Endodermal cell (in vitro differentiated cells): ENCODE measurements at regions not wholly inside any gene's neighbourhood (a gene's known extent, or its start where the extent isn't known, plus 50 kb on each side); places are given as distances from the start of the nearest gene placed in this dataset.
"Not testable (repeated sequence)": the region's sequence is repeated elsewhere in the genome, so short reads cannot be mapped to it uniquely, and the experiment has no call there.

Experiments
- DNase-seq: peaks from one replicate; pipeline ENCODE4 v3.0.0-alpha.2; 2017
- H3K27ac ChIP-seq: 2 replicates; pipeline ENCODE4 v1.5.1; 2013; ENCODE audit warnings: mild to moderate bottlenecking, low read depth, low read length, moderate library complexity
- H3K27me3 ChIP-seq: 2 replicates; pipeline ENCODE4 v1.6.1; 2013; ENCODE audit warnings: mild to moderate bottlenecking, low read length, moderate library complexity; ENCODE audit not compliant: insufficient read depth, control insufficient read depth, poor library complexity, severe bottlenecking
- H3K36me3 ChIP-seq: 2 replicates; pipeline ENCODE4 v1.7.0; 2013; ENCODE audit warnings: mild to moderate bottlenecking, low read length, moderate library complexity; ENCODE audit not compliant: control insufficient read depth, insufficient read depth
- H3K4me1 ChIP-seq: one replicate; pipeline ENCODE4 v1.7.0; 2013; ENCODE audit warnings: low read length; ENCODE audit not compliant: control insufficient read depth, insufficient read depth
- H3K4me3 ChIP-seq: 2 replicates; pipeline ENCODE4 v1.5.1; 2013; ENCODE audit warnings: mild to moderate bottlenecking, low read length, moderate library complexity
- H3K9ac ChIP-seq: 2 replicates; pipeline ENCODE4 v1.6.1; 2013; ENCODE audit warnings: mild to moderate bottlenecking, low read length, moderate library complexity; ENCODE audit not compliant: poor library complexity, severe bottlenecking; ENCODE audit errors: extremely low read depth
- H3K9me3 ChIP-seq: 2 replicates; pipeline ENCODE4 v1.6.1; 2013; ENCODE audit warnings: mild to moderate bottlenecking, low read length, moderate library complexity; ENCODE audit not compliant: control insufficient read depth
- H3K27ac Mint-ChIP-seq: 2 replicates; pipeline ENCODE4 v1.8.0; 2020; ENCODE audit warnings: mixed read lengths
- H3K27me3 Mint-ChIP-seq: 2 replicates; pipeline ENCODE4 v1.8.0; 2021; ENCODE audit warnings: mild to moderate bottlenecking, mixed read lengths; ENCODE audit not compliant: insufficient read depth
- H3K36me3 Mint-ChIP-seq: 2 replicates; pipeline ENCODE4 v1.8.0; 2020; ENCODE audit warnings: low read depth, mixed read lengths
- H3K4me1 Mint-ChIP-seq: 2 replicates; pipeline ENCODE4 v1.8.0; 2020; ENCODE audit warnings: mixed read lengths
- H3K4me3 Mint-ChIP-seq: 2 replicates; pipeline ENCODE4 v1.8.0; 2020; ENCODE audit warnings: mild to moderate bottlenecking, moderate library complexity, mixed read lengths
- H3K9me3 Mint-ChIP-seq: 2 replicates; pipeline ENCODE4 v1.8.0; 2020; ENCODE audit warnings: mild to moderate bottlenecking, mixed read lengths
- WGBS, 2 experiments: methylation state at CpG; one replicate each; pipeline versions ENCODE4 v1.1.5 to v1.1.7; 2013; ENCODE audit warnings: missing lambda C conversion rate in 2 of 2, mixed read lengths in 1 of 2; ENCODE audit not compliant: insufficient coverage in 1 of 2, insufficient read length in 1 of 2; 5-methylcytosine and 5-hydroxymethylcytosine counted together

- H3K27ac ChIP-seq, H3K9me3 Mint-ChIP-seq, H3K4me3 ChIP-seq, H3K36me3 ChIP-seq, H3K27me3 ChIP-seq, H3K9ac ChIP-seq, H3K4me1 Mint-ChIP-seq, H3K27me3 Mint-ChIP-seq, H3K27ac Mint-ChIP-seq, H3K4me3 Mint-ChIP-seq, H3K4me1 ChIP-seq, H3K9me3 ChIP-seq, H3K36me3 Mint-ChIP-seq, DNase-seq: not testable (repeated sequence)
- WGBS, 2 experiments: no CpG with 5 or more reads among the region's 3 CpGs
These were observed 3964.9 kb upstream of the TPTE start for GRCh38 chr21:6556516-6556915.

- H3K4me3 ChIP-seq, H3K4me3 Mint-ChIP-seq, H3K9me3 Mint-ChIP-seq, H3K9ac ChIP-seq, H3K9me3 ChIP-seq, H3K27ac Mint-ChIP-seq, H3K27me3 Mint-ChIP-seq, H3K27me3 ChIP-seq, H3K36me3 Mint-ChIP-seq, H3K36me3 ChIP-seq, H3K4me1 ChIP-seq, DNase-seq, H3K27ac ChIP-seq, H3K4me1 Mint-ChIP-seq: not testable (repeated sequence)
- WGBS, 2 experiments: no CpG with 5 or more reads among the region's 14 CpGs
These were observed 3964.0 kb upstream of the TPTE start for GRCh38 chr21:6557415-6557814.

- not testable (repeated sequence) for H3K27ac Mint-ChIP-seq, H3K9ac ChIP-seq, H3K27ac ChIP-seq, H3K9me3 ChIP-seq, H3K4me1 ChIP-seq, H3K9me3 Mint-ChIP-seq, H3K36me3 ChIP-seq, H3K4me1 Mint-ChIP-seq, H3K27me3 ChIP-seq, DNase-seq, H3K36me3 Mint-ChIP-seq, H3K4me3 ChIP-seq, H3K4me3 Mint-ChIP-seq, H3K27me3 Mint-ChIP-seq
- WGBS, 2 experiments: no CpG with 5 or more reads among the region's 10 CpGs
These were observed 3960.2 kb upstream of the TPTE start for GRCh38 chr21:6561168-6561567.

- not testable (repeated sequence) for H3K4me1 Mint-ChIP-seq, H3K9ac ChIP-seq, H3K27ac ChIP-seq, H3K4me3 Mint-ChIP-seq, H3K27me3 Mint-ChIP-seq, H3K27me3 ChIP-seq, H3K4me1 ChIP-seq, DNase-seq, H3K9me3 Mint-ChIP-seq, H3K27ac Mint-ChIP-seq, H3K36me3 Mint-ChIP-seq, H3K4me3 ChIP-seq, H3K9me3 ChIP-seq, H3K36me3 ChIP-seq
- no CpG with 5 or more reads among the region's 9 CpGs for WGBS, 2 experiments
These were observed 3959.8 kb upstream of the TPTE start for GRCh38 chr21:6561578-6561977.

DNA sequence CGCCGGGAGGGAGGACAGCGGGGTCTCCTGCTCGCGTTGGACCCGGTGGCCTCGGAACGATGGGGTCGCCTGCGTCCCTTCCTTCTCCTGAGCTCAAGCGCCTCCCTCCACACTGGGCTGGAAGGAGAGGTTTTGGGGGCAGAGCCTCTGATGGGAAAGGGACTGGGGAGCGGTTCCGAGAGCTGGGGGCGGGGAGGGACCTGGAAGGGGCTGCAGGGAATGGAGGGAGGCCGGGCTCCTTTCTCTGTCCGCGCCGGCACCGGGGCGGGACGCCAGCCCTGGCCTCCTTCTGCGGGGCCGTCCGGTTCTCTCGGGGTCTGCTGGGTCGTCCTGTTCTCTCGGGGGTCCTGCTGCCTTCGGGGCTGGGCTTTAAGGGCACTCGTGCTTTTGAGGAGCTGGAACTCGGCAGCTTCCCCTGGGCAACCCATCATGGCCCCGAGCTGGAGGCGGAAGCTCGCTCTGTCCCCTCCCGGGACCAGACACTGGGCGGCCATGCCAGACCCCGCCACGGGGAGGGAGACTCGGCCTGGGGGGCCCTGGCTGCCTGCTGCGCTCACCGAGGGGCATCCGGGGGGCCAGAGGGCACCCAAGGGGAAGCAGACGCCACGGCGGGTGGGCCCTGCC is 3956.7 kb upstream of the TPTE start:
- not testable (repeated sequence) for H3K4me3 ChIP-seq, H3K9ac ChIP-seq, H3K36me3 Mint-ChIP-seq, H3K4me3 Mint-ChIP-seq, H3K27ac Mint-ChIP-seq, H3K9me3 ChIP-seq, H3K27ac ChIP-seq, H3K27me3 ChIP-seq, H3K9me3 Mint-ChIP-seq, DNase-seq, H3K4me1 ChIP-seq, H3K36me3 ChIP-seq, H3K4me1 Mint-ChIP-seq, H3K27me3 Mint-ChIP-seq
- 52% methylated on average over 3 of the region's 44 CpGs; no CpG with 5 or more reads in 1 of the 2 experiments for WGBS, 2 experiments

- H3K4me3 ChIP-seq, H3K27me3 ChIP-seq, H3K27ac ChIP-seq, H3K27ac Mint-ChIP-seq, H3K9me3 Mint-ChIP-seq, H3K27me3 Mint-ChIP-seq, H3K9me3 ChIP-seq, H3K9ac ChIP-seq, H3K36me3 ChIP-seq, H3K4me1 Mint-ChIP-seq, H3K4me3 Mint-ChIP-seq, H3K4me1 ChIP-seq, H3K36me3 Mint-ChIP-seq: not testable (repeated sequence)
- 66% methylated on average over 5 of the region's 17 CpGs; no CpG with 5 or more reads in 1 of the 2 experiments for WGBS, 2 experiments
- DNase-seq: peak; percentile 16
These were observed 3955.9 kb upstream of the TPTE start for GRCh38 chr21:6565190-6566094.

- no CpG with 5 or more reads among the region's 5 CpGs for WGBS, 2 experiments
- not testable (repeated sequence) for H3K36me3 Mint-ChIP-seq, H3K27ac Mint-ChIP-seq, H3K27ac ChIP-seq, H3K9ac ChIP-seq, DNase-seq, H3K9me3 ChIP-seq, H3K27me3 ChIP-seq, H3K36me3 ChIP-seq, H3K9me3 Mint-ChIP-seq, H3K4me1 Mint-ChIP-seq, H3K4me3 ChIP-seq, H3K4me3 Mint-ChIP-seq, H3K27me3 Mint-ChIP-seq, H3K4me1 ChIP-seq
These were observed 3953.8 kb upstream of the TPTE start for GRCh38 chr21:6567542-6567941.
